A549 (cell line): ENCODE measurements at regions not wholly inside any gene's neighbourhood (a gene's known extent, or its start where the extent isn't known, plus 50 kb on each side); places are given as distances from the start of the nearest gene placed in this dataset.

Source experiments
- BHLHE40 ChIP-seq: IDR thresholded peaks from 2 replicates; pipeline ENCODE4 v1.6.1; 2012; ENCODE audit warnings: low read depth, low read length, inconsistent platforms
- CEBPB ChIP-seq, 2 experiments: fragments of >200 bp in 1 of 2; sonication (Bioruptor Twin) in 1 of 2; formaldehyde crosslinking in 1 of 2; IDR thresholded peaks; 2 replicates each; pipeline ENCODE4 v1.6.1; 2012 to 2016
- E2F6 ChIP-seq: IDR thresholded peaks from 2 replicates; pipeline ENCODE4 v1.6.1; 2012; ENCODE audit warnings: low read depth, borderline replicate concordance
- EHMT2 ChIP-seq: fragments of 200-600 bp; sonication (generic); IDR thresholded peaks from 2 replicates; pipeline ENCODE4 v1.6.1; 2016; ENCODE audit warnings: antibody characterized with exemption, low read depth, mild to moderate bottlenecking, moderate library complexity
- HOXA7 ChIP-seq: fragments of 250-450 bp; sonication (Bioruptor Pico); IDR thresholded peaks from 2 replicates; pipeline ENCODE4 v1.5.0; 2020; ENCODE audit warnings: mild to moderate bottlenecking, moderate library complexity
- JUN ChIP-seq, 2 experiments: fragments of >200 bp; sonication (Bioruptor Twin); formaldehyde crosslinking; IDR thresholded peaks; 2 replicates in 1 of 2; 3 replicates in 1 of 2; pipeline ENCODE4 v1.6.1; 2016 to 2017
- POLR2A ChIP-seq: IDR thresholded peaks from 2 replicates; pipeline ENCODE4 v1.6.1; 2012; ENCODE audit warnings: mild to moderate bottlenecking, low read length
- RNF2 ChIP-seq: fragments of 200-600 bp; sonication (generic); IDR thresholded peaks from 2 replicates; pipeline ENCODE4 v1.6.1; 2016; ENCODE audit warnings: low read depth, mild to moderate bottlenecking, antibody characterized with exemption, moderate library complexity, borderline replicate concordance
- TP53 ChIP-seq: fragments of 250-450 bp; sonication (Bioruptor Pico); IDR thresholded peaks from 2 replicates; pipeline ENCODE4 v1.5.0; 2021; ENCODE audit warnings: mild to moderate bottlenecking, moderate library complexity
- TF ChIP-seq, protein P1 (sequence below): fragments of 250-450 bp; sonication (Bioruptor Pico); IDR thresholded peaks from 2 replicates; pipeline ENCODE4 v1.5.0; 2021; ENCODE audit warnings: mild to moderate bottlenecking, moderate library complexity, borderline replicate concordance
- TF ChIP-seq, protein P2 (sequence below): fragments of >200 bp; sonication (Bioruptor Twin); formaldehyde crosslinking; IDR thresholded peaks from 3 replicates; pipeline ENCODE4 v1.5.1; 2016

- TF ChIP-seq, protein P1, sequence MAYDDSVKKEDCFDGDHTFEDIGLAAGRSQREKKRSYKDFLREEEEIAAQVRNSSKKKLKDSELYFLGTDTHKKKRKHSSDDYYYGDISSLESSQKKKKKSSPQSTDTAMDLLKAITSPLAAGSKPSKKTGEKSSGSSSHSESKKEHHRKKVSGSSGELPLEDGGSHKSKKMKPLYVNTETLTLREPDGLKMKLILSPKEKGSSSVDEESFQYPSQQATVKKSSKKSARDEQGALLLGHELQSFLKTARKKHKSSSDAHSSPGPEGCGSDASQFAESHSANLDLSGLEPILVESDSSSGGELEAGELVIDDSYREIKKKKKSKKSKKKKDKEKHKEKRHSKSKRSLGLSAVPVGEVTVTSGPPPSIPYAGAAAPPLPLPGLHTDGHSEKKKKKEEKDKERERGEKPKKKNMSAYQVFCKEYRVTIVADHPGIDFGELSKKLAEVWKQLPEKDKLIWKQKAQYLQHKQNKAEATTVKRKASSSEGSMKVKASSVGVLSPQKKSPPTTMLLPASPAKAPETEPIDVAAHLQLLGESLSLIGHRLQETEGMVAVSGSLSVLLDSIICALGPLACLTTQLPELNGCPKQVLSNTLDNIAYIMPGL (CRISPR knock-in tag) = no peak
- TF ChIP-seq, protein P2, sequence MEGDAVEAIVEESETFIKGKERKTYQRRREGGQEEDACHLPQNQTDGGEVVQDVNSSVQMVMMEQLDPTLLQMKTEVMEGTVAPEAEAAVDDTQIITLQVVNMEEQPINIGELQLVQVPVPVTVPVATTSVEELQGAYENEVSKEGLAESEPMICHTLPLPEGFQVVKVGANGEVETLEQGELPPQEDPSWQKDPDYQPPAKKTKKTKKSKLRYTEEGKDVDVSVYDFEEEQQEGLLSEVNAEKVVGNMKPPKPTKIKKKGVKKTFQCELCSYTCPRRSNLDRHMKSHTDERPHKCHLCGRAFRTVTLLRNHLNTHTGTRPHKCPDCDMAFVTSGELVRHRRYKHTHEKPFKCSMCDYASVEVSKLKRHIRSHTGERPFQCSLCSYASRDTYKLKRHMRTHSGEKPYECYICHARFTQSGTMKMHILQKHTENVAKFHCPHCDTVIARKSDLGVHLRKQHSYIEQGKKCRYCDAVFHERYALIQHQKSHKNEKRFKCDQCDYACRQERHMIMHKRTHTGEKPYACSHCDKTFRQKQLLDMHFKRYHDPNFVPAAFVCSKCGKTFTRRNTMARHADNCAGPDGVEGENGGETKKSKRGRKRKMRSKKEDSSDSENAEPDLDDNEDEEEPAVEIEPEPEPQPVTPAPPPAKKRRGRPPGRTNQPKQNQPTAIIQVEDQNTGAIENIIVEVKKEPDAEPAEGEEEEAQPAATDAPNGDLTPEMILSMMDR = no peak
- no peak for TF ChIP-seq E2F6
- no peak for TF ChIP-seq JUN (IDR thresholded peaks at IDR 0.05)
- TF ChIP-seq BHLHE40 = no peak
- TF ChIP-seq HOXA7 (CRISPR knock-in tag) = no peak
- TF ChIP-seq POLR2A = no peak
- no peak for TF ChIP-seq CEBPB (IDR thresholded peaks at IDR 0.05)
- TF ChIP-seq TP53 = no peak
- TF ChIP-seq EHMT2 = no peak
- TF ChIP-seq RNF2 = no peak
Observed at GRCh38 chr7:13028036-13028824, 340.8 kb downstream of the ARL4A start.
